ENCODE measurements at regions not wholly inside any gene's neighbourhood (a gene's known extent, or its start where the extent isn't known, plus 50 kb on each side); places are given as distances from the start of the nearest gene placed in this dataset.
"Not testable (repeated sequence)": the region's sequence is repeated elsewhere in the genome, so short reads cannot be mapped to it uniquely, and the experiment has no call there.

- no peaks in the 10 kb centered on the region for H3K36me3 Mint-ChIP-seq (ENCODE audit: low read depth)
Measured at GRCh38 chr17:16888413-16889087, 83.4 kb downstream of the TNFRSF13B start.

DNA sequence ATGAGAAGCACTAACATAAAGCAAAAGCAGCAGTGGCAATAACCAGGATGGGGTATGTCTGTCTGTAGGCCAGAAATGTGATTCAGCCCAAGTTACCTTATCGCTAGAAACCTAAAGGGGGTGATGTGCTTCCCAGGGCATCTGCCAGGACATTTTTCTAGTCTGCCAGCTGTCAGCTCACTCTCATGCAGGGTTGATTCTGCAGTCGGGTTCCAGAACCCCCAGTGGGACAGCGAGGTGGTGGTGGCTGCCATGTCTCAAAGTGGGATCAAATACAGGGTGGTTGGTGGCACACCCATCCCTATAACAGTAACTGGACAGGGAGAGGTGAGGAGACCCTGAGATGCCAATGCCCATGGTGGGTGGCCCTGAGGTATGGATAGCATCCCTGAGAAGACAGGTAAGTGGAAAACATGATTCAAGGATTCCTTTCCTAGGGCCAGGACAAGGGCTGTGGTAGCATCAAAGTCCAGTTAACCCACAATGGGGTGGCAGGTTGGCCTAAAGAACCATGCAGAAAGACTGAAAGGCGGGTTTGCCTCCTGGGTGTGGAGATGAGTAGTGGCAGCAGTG, 84.3 kb downstream of the TNFRSF13B start:
- no peak for ATAC-seq

More at GRCh38 chr17:16888413-16889087, 83.4 kb downstream of the TNFRSF13B start:
- DNase-seq (no peak), ATAC-seq (no peak)
- no peaks in the 10 kb centered on the region for H3K27me3 Mint-ChIP-seq
- H3K4me1 Mint-ChIP-seq, result no peaks in the 10 kb centered on the region
- H3K4me3 Mint-ChIP-seq, result no peak overlapping the region
- H3K9me3 ChIP-seq (ENCODE audit: control insufficient read depth, low read length, poor library complexity, severe bottlenecking), result no peaks in the 10 kb centered on the region
- H3K27ac Mint-ChIP-seq, result no peak overlapping the region

GRCh38 chr17:16886655-16887322, 85.1 kb downstream of the TNFRSF13B start:
- peaks cover 7% of the 10 kb centered on the region for H3K27me3 Mint-ChIP-seq
- no peaks in the 10 kb centered on the region for H3K9me3 ChIP-seq (ENCODE audit: control insufficient read depth, low read length, poor library complexity, severe bottlenecking)
- H3K27ac Mint-ChIP-seq, result no peak overlapping the region
- no peaks in the 10 kb centered on the region for H3K4me1 Mint-ChIP-seq
- DNase-seq, result no peak
- no peak for ATAC-seq
- H3K36me3 Mint-ChIP-seq (ENCODE audit: low read depth), result no peaks in the 10 kb centered on the region
- no peak overlapping the region for H3K4me3 Mint-ChIP-seq

More for the DNA sequence above, 84.3 kb downstream of the TNFRSF13B start:
- Mint-ChIP-seq H3K36me3 (ENCODE audit: low read depth) (no peaks in the 10 kb centered on the region), H3K27ac (no peak overlapping the region), H3K27me3 (no peaks in the 10 kb centered on the region), H3K4me3 (no peak overlapping the region), H3K4me1 (no peaks in the 10 kb centered on the region)
- DNase-seq, result no peak
- H3K9me3 ChIP-seq (ENCODE audit: control insufficient read depth, low read length, poor library complexity, severe bottlenecking), result no peaks in the 10 kb centered on the region

GRCh38 chr17:16885204-16885603, 86.7 kb downstream of the TNFRSF13B start:
- H3K27me3 Mint-ChIP-seq; H3K4me3 Mint-ChIP-seq; ATAC-seq; DNase-seq; H3K4me1 Mint-ChIP-seq; H3K27ac Mint-ChIP-seq; H3K9me3 ChIP-seq (ENCODE audit: control insufficient read depth, low read length, poor library complexity, severe bottlenecking); H3K36me3 Mint-ChIP-seq (ENCODE audit: low read depth): not testable (repeated sequence)

GRCh38 chr17:16882926-16883265, 89.0 kb downstream of the TNFRSF13B start:
- H3K4me1 Mint-ChIP-seq; H3K9me3 ChIP-seq (ENCODE audit: control insufficient read depth, low read length, poor library complexity, severe bottlenecking); H3K4me3 Mint-ChIP-seq; H3K27ac Mint-ChIP-seq; H3K36me3 Mint-ChIP-seq (ENCODE audit: low read depth); H3K27me3 Mint-ChIP-seq; ATAC-seq; DNase-seq: not testable (repeated sequence)

DNA sequence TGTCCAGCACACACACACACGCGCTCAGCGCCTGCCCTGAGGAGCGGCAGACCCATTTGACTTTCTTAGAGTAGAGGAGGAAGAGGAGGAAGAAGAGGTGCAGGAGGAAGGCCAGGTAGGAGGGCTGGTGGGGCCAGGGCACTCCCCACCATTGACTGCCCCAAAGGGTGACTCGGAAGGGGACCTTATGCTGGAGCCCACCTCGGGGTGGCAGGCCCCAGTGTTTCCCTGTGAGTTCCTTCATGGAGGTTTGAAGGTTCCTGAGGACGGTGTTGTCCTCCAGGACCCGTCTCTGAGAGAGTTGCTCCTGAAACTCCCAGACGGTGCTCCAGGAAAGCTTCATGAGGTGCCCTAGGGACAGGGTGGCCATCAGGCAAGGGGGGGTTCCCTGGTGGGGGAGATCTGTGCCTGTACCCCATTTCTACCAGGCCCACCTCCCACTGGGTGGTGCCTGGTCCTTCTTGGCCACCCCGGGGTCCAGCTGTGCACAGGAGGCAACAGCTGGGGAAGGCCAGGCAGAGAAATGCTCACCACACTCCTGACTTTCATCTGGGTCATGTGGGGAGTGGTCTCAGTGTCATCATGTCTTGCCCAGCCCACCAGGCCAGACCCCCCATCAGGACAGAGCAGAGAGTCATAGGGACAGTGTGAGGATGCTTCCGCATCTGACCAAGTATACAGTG, 89.5 kb downstream of the TNFRSF13B start:
- H3K27ac Mint-ChIP-seq, result no peak overlapping the region

GRCh38 chr17:16881239-16881924, 90.5 kb downstream of the TNFRSF13B start:
- Mint-ChIP-seq H3K27ac (no peak overlapping the region), H3K36me3 (ENCODE audit: low read depth) (no peaks in the 10 kb centered on the region), H3K27me3 (peaks cover 7% of the 10 kb centered on the region), H3K4me3 (no peak overlapping the region), H3K4me1 (no peaks in the 10 kb centered on the region)
- no peaks in the 10 kb centered on the region for H3K9me3 ChIP-seq (ENCODE audit: control insufficient read depth, low read length, poor library complexity, severe bottlenecking)
- no peak for DNase-seq
- ATAC-seq, result no peak

More for the DNA sequence above, 89.5 kb downstream of the TNFRSF13B start:
- Mint-ChIP-seq H3K4me1 (no peaks in the 10 kb centered on the region), H3K27me3 (peaks cover 7% of the 10 kb centered on the region), H3K36me3 (ENCODE audit: low read depth) (no peaks in the 10 kb centered on the region), H3K4me3 (no peak overlapping the region)
- no peaks in the 10 kb centered on the region for H3K9me3 ChIP-seq (ENCODE audit: control insufficient read depth, low read length, poor library complexity, severe bottlenecking)
- ATAC-seq, result no peak
- no peak for DNase-seq

- Mint-ChIP-seq H3K36me3 (ENCODE audit: low read depth) (no peaks in the 10 kb centered on the region), H3K4me3 (no peak overlapping the region), H3K27ac (no peak overlapping the region), H3K27me3 (peaks cover 7% of the 10 kb centered on the region), H3K4me1 (no peaks in the 10 kb centered on the region)
- DNase-seq (no peak), ATAC-seq (no peak)
- no peaks in the 10 kb centered on the region for H3K9me3 ChIP-seq (ENCODE audit: control insufficient read depth, low read length, poor library complexity, severe bottlenecking)
Measured at GRCh38 chr17:16880843-16881230, 91.1 kb downstream of the TNFRSF13B start.

- H3K27me3 Mint-ChIP-seq, result peaks cover 7% of the 10 kb centered on the region
- DNase-seq (no peak), ATAC-seq (no peak)
- H3K36me3 Mint-ChIP-seq (ENCODE audit: low read depth), result no peaks in the 10 kb centered on the region
- no peak overlapping the region for H3K27ac Mint-ChIP-seq
- no peaks in the 10 kb centered on the region for H3K9me3 ChIP-seq (ENCODE audit: control insufficient read depth, low read length, poor library complexity, severe bottlenecking)
- no peaks in the 10 kb centered on the region for H3K4me1 Mint-ChIP-seq
- no peak overlapping the region for H3K4me3 Mint-ChIP-seq
Measured at GRCh38 chr17:16880121-16880842, 91.6 kb downstream of the TNFRSF13B start.

DNA sequence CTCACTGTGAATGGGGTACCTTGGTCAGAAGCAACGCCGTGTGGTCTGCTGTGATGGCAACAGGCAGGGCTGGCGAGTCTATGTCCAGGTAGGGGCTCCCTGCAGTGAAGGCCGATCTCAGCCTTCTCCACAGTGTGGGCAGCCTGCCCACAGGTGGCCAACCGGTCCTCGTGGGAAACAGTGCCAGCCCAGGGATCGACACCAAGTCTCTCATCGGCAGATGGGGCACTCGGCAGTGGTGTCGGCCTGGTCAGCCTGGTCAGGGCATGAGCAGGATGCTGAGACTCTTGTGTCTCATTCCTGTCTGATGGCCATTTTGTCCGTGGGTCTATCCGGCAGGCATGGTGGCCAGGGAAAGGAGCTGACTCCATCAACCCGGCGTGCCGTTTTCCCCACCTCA, 92.2 kb downstream of the TNFRSF13B start:
- H3K27me3 Mint-ChIP-seq, result peaks cover 7% of the 10 kb centered on the region
- ATAC-seq (no peak), DNase-seq (no peak)
- H3K4me3 Mint-ChIP-seq, result no peak overlapping the region
- H3K36me3 Mint-ChIP-seq (ENCODE audit: low read depth), result no peaks in the 10 kb centered on the region
- H3K9me3 ChIP-seq (ENCODE audit: control insufficient read depth, low read length, poor library complexity, severe bottlenecking), result no peaks in the 10 kb centered on the region
- no peaks in the 10 kb centered on the region for H3K4me1 Mint-ChIP-seq
- H3K27ac Mint-ChIP-seq, result no peak overlapping the region

GRCh38 chr17:16878606-16879005, 93.3 kb downstream of the TNFRSF13B start:
- DNase-seq (no peak), ATAC-seq (no peak)
- Mint-ChIP-seq H3K4me3 (no peak overlapping the region), H3K36me3 (ENCODE audit: low read depth) (no peaks in the 10 kb centered on the region), H3K4me1 (no peaks in the 10 kb centered on the region), H3K27ac (no peak overlapping the region), H3K27me3 (peaks cover 7% of the 10 kb centered on the region)
- H3K9me3 ChIP-seq (ENCODE audit: control insufficient read depth, low read length, poor library complexity, severe bottlenecking), result no peaks in the 10 kb centered on the region

- DNase-seq (no peak), ATAC-seq (no peak)
- Mint-ChIP-seq H3K4me1 (no peaks in the 10 kb centered on the region), H3K27me3 (peaks cover 7% of the 10 kb centered on the region), H3K4me3 (no peak overlapping the region), H3K36me3 (ENCODE audit: low read depth) (no peaks in the 10 kb centered on the region), H3K27ac (no peak overlapping the region)
- no peaks in the 10 kb centered on the region for H3K9me3 ChIP-seq (ENCODE audit: control insufficient read depth, low read length, poor library complexity, severe bottlenecking)
Measured at GRCh38 chr17:16878084-16878483, 93.8 kb downstream of the TNFRSF13B start.

Data from T-helper 17 cell (primary cell).